Myocyte (in vitro differentiated cells): ENCODE measurements at regions not wholly inside any gene's neighbourhood (a gene's known extent, or its start where the extent isn't known, plus 50 kb on each side); places are given as distances from the start of the nearest gene placed in this dataset.
A peak's percentile ranks its signal among the peaks of the same experiment; 100 is the strongest.

Experiments
- DNase-seq: peaks from one replicate; pipeline ENCODE4 v3.0.0-alpha.2; 2012; ENCODE audit warnings: low read depth

GRCh38 chr2:37541516-37541915, 129.9 kb downstream of the CDC42EP3 start:
- no peak for DNase-seq

- DNase-seq: no peak
Measured at GRCh38 chr2:37543999-37544557, 127.4 kb downstream of the CDC42EP3 start.

- DNase-seq: no peak
Measured at GRCh38 chr2:37544591-37545031, 126.8 kb downstream of the CDC42EP3 start.

- no peak for DNase-seq
Measured at GRCh38 chr2:37549598-37549997, 121.8 kb downstream of the CDC42EP3 start.

GRCh38 chr2:37550190-37550589, 121.3 kb downstream of the CDC42EP3 start:
- DNase-seq: no peak

GRCh38 chr2:37551783-37552182, 119.7 kb downstream of the CDC42EP3 start:
- no peak for DNase-seq

- DNase-seq: no peak
Measured at GRCh38 chr2:37552339-37552738, 119.1 kb downstream of the CDC42EP3 start.

- no peak for DNase-seq
Measured at GRCh38 chr2:37553411-37554154, 117.9 kb downstream of the CDC42EP3 start.

- DNase-seq: no peak
Measured at GRCh38 chr2:37554155-37554510, 117.3 kb downstream of the CDC42EP3 start.

- no peak for DNase-seq
Measured at GRCh38 chr2:37554687-37555086, 116.8 kb downstream of the CDC42EP3 start.

- no peak for DNase-seq
Measured at GRCh38 chr2:37555457-37555856, 116.0 kb downstream of the CDC42EP3 start.

GRCh38 chr2:37556256-37556655, 115.2 kb downstream of the CDC42EP3 start:
- no peak for DNase-seq

- DNase-seq: no peak
Measured at GRCh38 chr2:37558623-37559022, 112.8 kb downstream of the CDC42EP3 start.

- DNase-seq: no peak
Measured at GRCh38 chr2:37560241-37560848, 111.1 kb downstream of the CDC42EP3 start.

- no peak for DNase-seq
Measured at GRCh38 chr2:37560863-37561614, 110.4 kb downstream of the CDC42EP3 start.

- DNase-seq: peak; percentile 86
Measured at GRCh38 chr2:37561615-37562569, 109.5 kb downstream of the CDC42EP3 start.

- DNase-seq: no peak
Measured at GRCh38 chr2:37563375-37564015, 107.9 kb downstream of the CDC42EP3 start.

- no peak for DNase-seq
Measured at GRCh38 chr2:37564356-37564755, 107.1 kb downstream of the CDC42EP3 start.

- peak; percentile 51 for DNase-seq
Measured at GRCh38 chr2:37566517-37566981, 104.9 kb downstream of the CDC42EP3 start.

- no peak for DNase-seq
Measured at GRCh38 chr2:37568565-37568964, 102.9 kb downstream of the CDC42EP3 start.
